ENCODE measurements at regions not wholly inside any gene's neighbourhood (a gene's known extent, or its start where the extent isn't known, plus 50 kb on each side); places are given as distances from the start of the nearest gene placed in this dataset.

- H3K4me3 Mint-ChIP-seq, result no peak overlapping the region
- H3F3A ChIP-seq (ENCODE audit: low read depth), result peaks cover 21% of the 10 kb centered on the region
- no peaks in the 10 kb centered on the region for H3K79me2 ChIP-seq (ENCODE audit: low read depth)
- H3K9ac ChIP-seq, result no peak overlapping the region
- TF ChIP-seq EZH2phosphoT487 (IDR thresholded peaks at IDR 0.05), result no peak
- TF ChIP-seq EZH2 (IDR thresholded peaks at IDR 0.05), result no peak
- no peak for TF ChIP-seq CTCF (IDR thresholded peaks at IDR 0.05)
- H3K9me3 ChIP-seq (ENCODE audit: low read depth), result no peaks in the 10 kb centered on the region
- no peak overlapping the region for H3K4me2 ChIP-seq
- peaks cover 6% of the 10 kb centered on the region for H3K27me3 Mint-ChIP-seq (ENCODE audit: insufficient read depth, low read depth)
- peaks cover 46% of the 10 kb centered on the region for H3K4me1 ChIP-seq
- no peak overlapping the region for H3K27ac ChIP-seq
- no peaks in the 10 kb centered on the region for H4K20me1 ChIP-seq (ENCODE audit: low read depth)
- peaks cover 43% of the 10 kb centered on the region for H3K4me1 Mint-ChIP-seq
- no peak overlapping the region for H3K27ac Mint-ChIP-seq
- H3K4me3 ChIP-seq, result no peak overlapping the region
- no peaks in the 10 kb centered on the region for H3K36me3 ChIP-seq
- no peaks in the 10 kb centered on the region for H3K9me3 Mint-ChIP-seq
- H3K36me3 Mint-ChIP-seq, result no peaks in the 10 kb centered on the region
- DNase-seq (ENCODE audit: low spot score), result no peak
- no peak overlapping the region for H2AFZ ChIP-seq (replicated peaks)
- no peaks in the 10 kb centered on the region for H3K27me3 ChIP-seq
Measured at GRCh38 chr4:187178587-187178986, 454.9 kb upstream of the FAT1 start.

DNA sequence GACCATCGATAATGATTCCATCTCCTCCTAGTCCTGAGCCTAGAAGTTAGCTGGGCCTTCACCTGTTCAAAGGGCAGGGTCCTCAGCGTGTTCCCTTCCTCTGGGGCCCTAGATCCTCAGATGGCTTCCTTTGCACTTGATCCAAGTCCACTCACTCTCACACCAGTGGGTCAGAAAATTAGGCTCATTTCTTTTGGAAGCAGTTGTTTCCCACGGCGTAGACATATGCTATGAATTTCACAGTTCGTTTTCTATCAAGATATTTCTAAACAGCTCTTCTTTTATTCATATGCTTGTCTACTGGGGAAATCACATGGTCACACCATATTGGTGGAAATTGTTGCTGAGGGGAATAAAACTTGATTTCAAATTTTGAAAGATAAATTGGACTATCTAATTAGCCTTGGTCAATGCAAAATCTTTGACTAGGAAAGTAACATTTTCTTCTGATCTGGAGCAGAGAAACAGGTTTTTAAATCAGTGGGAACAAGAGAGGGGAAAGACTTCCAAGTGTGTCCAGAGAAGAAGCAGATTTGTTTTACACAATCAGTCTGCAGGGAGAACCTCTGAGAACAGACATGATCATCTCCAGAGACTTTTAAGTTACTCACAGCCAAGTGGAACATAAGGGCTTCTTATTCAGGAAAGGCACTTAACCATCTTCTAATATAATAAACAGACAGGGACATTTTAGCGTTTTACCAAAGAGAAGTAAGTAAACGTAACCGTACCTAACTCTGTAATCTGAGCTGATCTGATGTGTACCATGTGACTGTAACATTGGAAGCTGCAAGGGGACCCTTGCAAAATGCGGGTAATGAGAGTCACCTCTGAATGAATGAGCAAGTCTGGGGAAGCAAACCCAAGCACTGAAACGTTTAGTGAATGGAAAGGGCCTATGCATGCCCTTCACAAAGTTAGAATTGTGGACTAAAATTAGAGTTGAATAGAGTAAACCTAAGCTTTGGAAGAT, 455.7 kb upstream of the FAT1 start:
- peaks cover 6% of the 10 kb centered on the region for H3K27me3 Mint-ChIP-seq (ENCODE audit: insufficient read depth, low read depth)
- no peaks in the 10 kb centered on the region for H3K36me3 ChIP-seq
- no peaks in the 10 kb centered on the region for H4K20me1 ChIP-seq (ENCODE audit: low read depth)
- DNase-seq (ENCODE audit: low spot score), result peak; percentile 36
- peaks cover 54% of the 10 kb centered on the region for H3K4me1 ChIP-seq
- H3K4me3 Mint-ChIP-seq, result no peak overlapping the region
- no peak overlapping the region for H3K27ac Mint-ChIP-seq
- H3K79me2 ChIP-seq (ENCODE audit: low read depth), result no peaks in the 10 kb centered on the region
- no peak overlapping the region for H3K4me3 ChIP-seq
- H3F3A ChIP-seq (ENCODE audit: low read depth), result peaks cover 29% of the 10 kb centered on the region
- no peaks in the 10 kb centered on the region for H3K9me3 Mint-ChIP-seq
- H3K9me3 ChIP-seq (ENCODE audit: low read depth), result no peaks in the 10 kb centered on the region
- H3K27ac ChIP-seq, result no peak overlapping the region
- peak overlapping the region; percentile 48 for H3K4me2 ChIP-seq
- TF ChIP-seq EZH2phosphoT487 (IDR thresholded peaks at IDR 0.05), result no peak
- no peak for TF ChIP-seq EZH2 (IDR thresholded peaks at IDR 0.05)
- TF ChIP-seq CTCF (IDR thresholded peaks at IDR 0.05), result no peak
- H2AFZ ChIP-seq (replicated peaks), result peak overlapping the region; percentile 62
- no peaks in the 10 kb centered on the region for H3K27me3 ChIP-seq
- no peak overlapping the region for H3K9ac ChIP-seq
- no peaks in the 10 kb centered on the region for H3K36me3 Mint-ChIP-seq
- peaks cover 48% of the 10 kb centered on the region for H3K4me1 Mint-ChIP-seq

GRCh38 chr4:187181054-187181453, 457.4 kb upstream of the FAT1 start:
- H3K4me1 ChIP-seq, result peaks cover 63% of the 10 kb centered on the region
- H3K27ac ChIP-seq, result no peak overlapping the region
- Mint-ChIP-seq H3K9me3 (no peaks in the 10 kb centered on the region), H3K4me3 (no peak overlapping the region), H3K36me3 (no peaks in the 10 kb centered on the region), H3K27me3 (ENCODE audit: insufficient read depth, low read depth) (peaks cover 6% of the 10 kb centered on the region), H3K27ac (no peak overlapping the region), H3K4me1 (peaks cover 52% of the 10 kb centered on the region)
- H3K9ac ChIP-seq, result no peak overlapping the region
- peaks cover 37% of the 10 kb centered on the region for H3F3A ChIP-seq (ENCODE audit: low read depth)
- no peak overlapping the region for H3K4me3 ChIP-seq
- no peaks in the 10 kb centered on the region for H3K27me3 ChIP-seq
- H3K36me3 ChIP-seq, result no peaks in the 10 kb centered on the region
- no peak overlapping the region for H3K4me2 ChIP-seq
- TF ChIP-seq CTCF (IDR thresholded peaks at IDR 0.05), result no peak
- no peak for TF ChIP-seq EZH2 (IDR thresholded peaks at IDR 0.05)
- no peak for TF ChIP-seq EZH2phosphoT487 (IDR thresholded peaks at IDR 0.05)
- H3K79me2 ChIP-seq (ENCODE audit: low read depth), result no peaks in the 10 kb centered on the region
- H2AFZ ChIP-seq (replicated peaks), result no peak overlapping the region
- H4K20me1 ChIP-seq (ENCODE audit: low read depth), result no peaks in the 10 kb centered on the region
- no peak for DNase-seq (ENCODE audit: low spot score)
- H3K9me3 ChIP-seq (ENCODE audit: low read depth), result no peaks in the 10 kb centered on the region

All from neural progenitor cell (in vitro differentiated cells).